ENCODE measurements at regions not wholly inside any gene's neighbourhood (a gene's known extent, or its start where the extent isn't known, plus 50 kb on each side); places are given as distances from the start of the nearest gene placed in this dataset.
"Not testable (repeated sequence)": the region's sequence is repeated elsewhere in the genome, so short reads cannot be mapped to it uniquely, and the experiment has no call there.

- DNase-seq (ENCODE audit: low read depth), result no peak
These were observed 84.1 kb upstream of the ASB18 start for GRCh38 chr2:236348279-236348678.

GRCh38 chr2:236348976-236349375 is 84.8 kb upstream of the ASB18 start:
- DNase-seq (ENCODE audit: low read depth), result no peak

- no peak for DNase-seq (ENCODE audit: low read depth)
These were observed 86.2 kb upstream of the ASB18 start for GRCh38 chr2:236350426-236350825.

- DNase-seq (ENCODE audit: low read depth), result no peak
These were observed 87.8 kb upstream of the ASB18 start for GRCh38 chr2:236351966-236352525.

GRCh38 chr2:236352761-236353593 is 88.8 kb upstream of the ASB18 start:
- DNase-seq (ENCODE audit: low read depth), result no peak

GRCh38 chr2:236353594-236353942 is 89.4 kb upstream of the ASB18 start:
- no peak for DNase-seq (ENCODE audit: low read depth)

GRCh38 chr2:236354056-236354940 is 90.1 kb upstream of the ASB18 start:
- no peak for DNase-seq (ENCODE audit: low read depth)

GRCh38 chr2:236354973-236355595 is 90.9 kb upstream of the ASB18 start:
- no peak for DNase-seq (ENCODE audit: low read depth)

GRCh38 chr2:236355911-236356310 is 91.7 kb upstream of the ASB18 start:
- no peak for DNase-seq (ENCODE audit: low read depth)

- not testable (repeated sequence) for DNase-seq (ENCODE audit: low read depth)
These were observed 92.1 kb upstream of the ASB18 start for GRCh38 chr2:236356321-236356720.

- DNase-seq (ENCODE audit: low read depth), result not testable (repeated sequence)
These were observed 94.3 kb upstream of the ASB18 start for GRCh38 chr2:236358482-236358881.

GRCh38 chr2:236359426-236360045 is 95.3 kb upstream of the ASB18 start:
- no peak for DNase-seq (ENCODE audit: low read depth)

GRCh38 chr2:236360496-236360895 is 96.3 kb upstream of the ASB18 start:
- DNase-seq (ENCODE audit: low read depth), result no peak

- DNase-seq (ENCODE audit: low read depth), result no peak
These were observed 99.6 kb upstream of the ASB18 start for GRCh38 chr2:236363711-236364277.

- no peak for DNase-seq (ENCODE audit: low read depth)
These were observed 101.2 kb upstream of the ASB18 start for GRCh38 chr2:236365258-236366048.

- DNase-seq (ENCODE audit: low read depth), result no peak
These were observed 101.8 kb upstream of the ASB18 start for GRCh38 chr2:236366049-236366387.

GRCh38 chr2:236366397-236366796 is 102.2 kb upstream of the ASB18 start:
- no peak for DNase-seq (ENCODE audit: low read depth)

- DNase-seq (ENCODE audit: low read depth), result no peak
These were observed 103.5 kb upstream of the ASB18 start for GRCh38 chr2:236367506-236368289.

- DNase-seq (ENCODE audit: low read depth), result no peak
These were observed 105.5 kb upstream of the ASB18 start for GRCh38 chr2:236369661-236370062.

- DNase-seq (ENCODE audit: low read depth), result no peak
These were observed 106.7 kb upstream of the ASB18 start for GRCh38 chr2:236370847-236371409.

Data from T follicular helper cell (primary cell).